ENCODE measurements at regions not wholly inside any gene's neighbourhood (a gene's known extent, or its start where the extent isn't known, plus 50 kb on each side); places are given as distances from the start of the nearest gene placed in this dataset.

DNA sequence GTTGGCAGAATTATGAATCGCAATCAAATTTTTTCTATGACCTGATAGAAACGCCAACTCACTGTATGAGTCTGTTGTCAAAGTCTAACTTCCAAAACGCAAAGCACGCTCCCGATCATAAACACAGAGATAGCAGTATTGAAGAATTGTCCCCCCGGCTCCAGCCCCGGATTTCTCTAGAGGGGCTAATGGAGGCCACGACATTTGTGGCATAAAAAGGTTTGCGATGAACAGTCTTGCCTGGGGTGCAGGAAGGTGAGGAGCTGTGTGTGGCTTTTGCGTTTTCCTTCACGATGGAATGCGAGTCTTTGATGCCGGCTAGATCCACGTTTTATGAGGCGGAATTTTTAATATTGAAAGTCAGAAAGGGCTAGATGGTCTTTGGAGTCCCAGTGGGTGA is 183.0 kb downstream of the CRLF2 start:
- H3K4me2 ChIP-seq = no peak overlapping the region
- ATAC-seq = no peak
- H3K4me1 Mint-ChIP-seq = no peaks in the 10 kb centered on the region
- H3K9me3 Mint-ChIP-seq = peaks cover 95% of the 10 kb centered on the region
- H3K4me3 Mint-ChIP-seq = no peak overlapping the region
- H3F3A ChIP-seq (replicated peaks; ENCODE audit: low read depth) = no peaks in the 10 kb centered on the region
- no peaks in the 10 kb centered on the region for H3K9me2 ChIP-seq (ENCODE audit: insufficient read depth)
- H3K4me1 ChIP-seq (ENCODE audit: insufficient read depth) = no peaks in the 10 kb centered on the region
- H3K36me3 Mint-ChIP-seq (ENCODE audit: low read depth) = peaks cover 43% of the 10 kb centered on the region
- no peaks in the 10 kb centered on the region for H3K36me3 ChIP-seq (ENCODE audit: insufficient read depth)
- peak overlapping the region; percentile 56 for H2AFZ ChIP-seq
- TF ChIP-seq POLR2AphosphoS5 (IDR thresholded peaks at IDR 0.05; ENCODE audit: low read depth) (no peak), JUNB (IDR thresholded peaks at IDR 0.05; ENCODE audit: unreplicated experiment) (no peak), STAT1 (IDR thresholded peaks at IDR 0.05; ENCODE audit: unreplicated experiment) (no peak), CREB1 (CRISPR knock-in tag; IDR thresholded peaks at IDR 0.05; ENCODE audit: low read depth) (no peak)
- TF ChIP-seq, protein P1, sequence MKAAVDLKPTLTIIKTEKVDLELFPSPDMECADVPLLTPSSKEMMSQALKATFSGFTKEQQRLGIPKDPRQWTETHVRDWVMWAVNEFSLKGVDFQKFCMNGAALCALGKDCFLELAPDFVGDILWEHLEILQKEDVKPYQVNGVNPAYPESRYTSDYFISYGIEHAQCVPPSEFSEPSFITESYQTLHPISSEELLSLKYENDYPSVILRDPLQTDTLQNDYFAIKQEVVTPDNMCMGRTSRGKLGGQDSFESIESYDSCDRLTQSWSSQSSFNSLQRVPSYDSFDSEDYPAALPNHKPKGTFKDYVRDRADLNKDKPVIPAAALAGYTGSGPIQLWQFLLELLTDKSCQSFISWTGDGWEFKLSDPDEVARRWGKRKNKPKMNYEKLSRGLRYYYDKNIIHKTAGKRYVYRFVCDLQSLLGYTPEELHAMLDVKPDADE (IDR thresholded peaks at IDR 0.05) = no peak
- no peak overlapping the region for H3K4me3 ChIP-seq
- H3K27me3 ChIP-seq (ENCODE audit: insufficient read depth) = no peaks in the 10 kb centered on the region
- H3K79me2 ChIP-seq (replicated peaks; ENCODE audit: insufficient read depth) = no peaks in the 10 kb centered on the region
- no peak for DNase-seq (ENCODE audit: low spot score)
- no peak overlapping the region for H3K27ac Mint-ChIP-seq
- H3K27ac ChIP-seq (ENCODE audit: low read depth) = no peak overlapping the region
- no peaks in the 10 kb centered on the region for H4K20me1 ChIP-seq (replicated peaks; ENCODE audit: insufficient read depth)
- H3K27me3 Mint-ChIP-seq (ENCODE audit: insufficient read depth, low read depth, poor library complexity) = peaks cover 4% of the 10 kb centered on the region

DNA sequence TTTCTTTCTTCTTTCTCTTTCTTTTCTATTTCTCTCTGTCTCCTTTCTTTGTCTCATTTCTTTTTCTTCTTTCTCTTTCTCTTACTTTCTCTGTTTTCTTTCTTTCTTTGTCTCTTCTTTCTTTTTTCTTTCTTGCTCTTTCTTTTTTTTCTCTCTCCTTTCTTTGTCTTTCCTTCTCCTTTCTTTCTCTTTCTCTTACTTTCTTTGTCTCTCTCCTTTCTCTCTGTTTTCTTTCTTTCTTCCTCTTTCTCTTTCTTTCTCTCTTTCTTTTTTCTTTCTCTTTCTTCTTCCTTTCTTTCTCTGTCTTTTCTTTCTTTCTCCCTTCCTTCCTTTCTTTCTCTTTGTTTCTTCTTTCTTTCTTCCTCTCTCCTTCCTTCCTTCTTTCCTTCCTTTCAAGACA is 184.8 kb downstream of the CRLF2 start:
- ATAC-seq = no peak
- no peaks in the 10 kb centered on the region for H3F3A ChIP-seq (replicated peaks; ENCODE audit: low read depth)

More for the DNA sequence above, 184.8 kb downstream of the CRLF2 start:
- Histone ChIP-seq H3K4me1 (ENCODE audit: insufficient read depth) (no peaks in the 10 kb centered on the region), H3K27me3 (ENCODE audit: insufficient read depth) (no peaks in the 10 kb centered on the region), H3K79me2 (replicated peaks; ENCODE audit: insufficient read depth) (no peaks in the 10 kb centered on the region), H2AFZ (no peak overlapping the region), H4K20me1 (replicated peaks; ENCODE audit: insufficient read depth) (no peaks in the 10 kb centered on the region), H3K9me2 (ENCODE audit: insufficient read depth) (no peaks in the 10 kb centered on the region), H3K4me3 (no peak overlapping the region), H3K4me2 (no peak overlapping the region), H3K36me3 (ENCODE audit: insufficient read depth) (no peaks in the 10 kb centered on the region), H3K27ac (ENCODE audit: low read depth) (no peak overlapping the region)
- H3K27me3 Mint-ChIP-seq (ENCODE audit: insufficient read depth, low read depth, poor library complexity) = peaks cover 2% of the 10 kb centered on the region
- H3K4me3 Mint-ChIP-seq = no peak overlapping the region
- no peak for DNase-seq (ENCODE audit: low spot score)
- TF ChIP-seq, protein P1 (IDR thresholded peaks at IDR 0.05) = no peak
- TF ChIP-seq, protein P2, sequence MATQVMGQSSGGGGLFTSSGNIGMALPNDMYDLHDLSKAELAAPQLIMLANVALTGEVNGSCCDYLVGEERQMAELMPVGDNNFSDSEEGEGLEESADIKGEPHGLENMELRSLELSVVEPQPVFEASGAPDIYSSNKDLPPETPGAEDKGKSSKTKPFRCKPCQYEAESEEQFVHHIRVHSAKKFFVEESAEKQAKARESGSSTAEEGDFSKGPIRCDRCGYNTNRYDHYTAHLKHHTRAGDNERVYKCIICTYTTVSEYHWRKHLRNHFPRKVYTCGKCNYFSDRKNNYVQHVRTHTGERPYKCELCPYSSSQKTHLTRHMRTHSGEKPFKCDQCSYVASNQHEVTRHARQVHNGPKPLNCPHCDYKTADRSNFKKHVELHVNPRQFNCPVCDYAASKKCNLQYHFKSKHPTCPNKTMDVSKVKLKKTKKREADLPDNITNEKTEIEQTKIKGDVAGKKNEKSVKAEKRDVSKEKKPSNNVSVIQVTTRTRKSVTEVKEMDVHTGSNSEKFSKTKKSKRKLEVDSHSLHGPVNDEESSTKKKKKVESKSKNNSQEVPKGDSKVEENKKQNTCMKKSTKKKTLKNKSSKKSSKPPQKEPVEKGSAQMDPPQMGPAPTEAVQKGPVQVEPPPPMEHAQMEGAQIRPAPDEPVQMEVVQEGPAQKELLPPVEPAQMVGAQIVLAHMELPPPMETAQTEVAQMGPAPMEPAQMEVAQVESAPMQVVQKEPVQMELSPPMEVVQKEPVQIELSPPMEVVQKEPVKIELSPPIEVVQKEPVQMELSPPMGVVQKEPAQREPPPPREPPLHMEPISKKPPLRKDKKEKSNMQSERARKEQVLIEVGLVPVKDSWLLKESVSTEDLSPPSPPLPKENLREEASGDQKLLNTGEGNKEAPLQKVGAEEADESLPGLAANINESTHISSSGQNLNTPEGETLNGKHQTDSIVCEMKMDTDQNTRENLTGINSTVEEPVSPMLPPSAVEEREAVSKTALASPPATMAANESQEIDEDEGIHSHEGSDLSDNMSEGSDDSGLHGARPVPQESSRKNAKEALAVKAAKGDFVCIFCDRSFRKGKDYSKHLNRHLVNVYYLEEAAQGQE (IDR thresholded peaks at IDR 0.05; ENCODE audit: unreplicated experiment) = no peak
- TF ChIP-seq CREB1 (CRISPR knock-in tag; IDR thresholded peaks at IDR 0.05; ENCODE audit: low read depth) (no peak), EZH2 (IDR thresholded peaks at IDR 0.05; ENCODE audit: low read depth, unreplicated experiment) (no peak), POLR2AphosphoS5 (IDR thresholded peaks at IDR 0.05; ENCODE audit: low read depth) (no peak), ZNF114 (CRISPR knock-in tag; IDR thresholded peaks at IDR 0.05) (no peak), STAT1 (IDR thresholded peaks at IDR 0.05; ENCODE audit: unreplicated experiment) (no peak)
- TF ChIP-seq, protein P3, sequence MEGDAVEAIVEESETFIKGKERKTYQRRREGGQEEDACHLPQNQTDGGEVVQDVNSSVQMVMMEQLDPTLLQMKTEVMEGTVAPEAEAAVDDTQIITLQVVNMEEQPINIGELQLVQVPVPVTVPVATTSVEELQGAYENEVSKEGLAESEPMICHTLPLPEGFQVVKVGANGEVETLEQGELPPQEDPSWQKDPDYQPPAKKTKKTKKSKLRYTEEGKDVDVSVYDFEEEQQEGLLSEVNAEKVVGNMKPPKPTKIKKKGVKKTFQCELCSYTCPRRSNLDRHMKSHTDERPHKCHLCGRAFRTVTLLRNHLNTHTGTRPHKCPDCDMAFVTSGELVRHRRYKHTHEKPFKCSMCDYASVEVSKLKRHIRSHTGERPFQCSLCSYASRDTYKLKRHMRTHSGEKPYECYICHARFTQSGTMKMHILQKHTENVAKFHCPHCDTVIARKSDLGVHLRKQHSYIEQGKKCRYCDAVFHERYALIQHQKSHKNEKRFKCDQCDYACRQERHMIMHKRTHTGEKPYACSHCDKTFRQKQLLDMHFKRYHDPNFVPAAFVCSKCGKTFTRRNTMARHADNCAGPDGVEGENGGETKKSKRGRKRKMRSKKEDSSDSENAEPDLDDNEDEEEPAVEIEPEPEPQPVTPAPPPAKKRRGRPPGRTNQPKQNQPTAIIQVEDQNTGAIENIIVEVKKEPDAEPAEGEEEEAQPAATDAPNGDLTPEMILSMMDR (conservative IDR thresholded peaks at IDR 0.05; ENCODE audit: low read depth in 2 of 2) = no peak
- H3K9me3 Mint-ChIP-seq = peaks cover 76% of the 10 kb centered on the region
- peaks cover 48% of the 10 kb centered on the region for H3K36me3 Mint-ChIP-seq (ENCODE audit: low read depth)
- H3K27ac Mint-ChIP-seq = no peak overlapping the region
- no peaks in the 10 kb centered on the region for H3K4me1 Mint-ChIP-seq

Measured in GM23338 (cell line).